ENCODE measurements at regions not wholly inside any gene's neighbourhood (a gene's known extent, or its start where the extent isn't known, plus 50 kb on each side); places are given as distances from the start of the nearest gene placed in this dataset.

- DNase-seq: no peak
These were observed 526.1 kb upstream of the KLF4 start for GRCh38 chr9:108015690-108016089.

DNA sequence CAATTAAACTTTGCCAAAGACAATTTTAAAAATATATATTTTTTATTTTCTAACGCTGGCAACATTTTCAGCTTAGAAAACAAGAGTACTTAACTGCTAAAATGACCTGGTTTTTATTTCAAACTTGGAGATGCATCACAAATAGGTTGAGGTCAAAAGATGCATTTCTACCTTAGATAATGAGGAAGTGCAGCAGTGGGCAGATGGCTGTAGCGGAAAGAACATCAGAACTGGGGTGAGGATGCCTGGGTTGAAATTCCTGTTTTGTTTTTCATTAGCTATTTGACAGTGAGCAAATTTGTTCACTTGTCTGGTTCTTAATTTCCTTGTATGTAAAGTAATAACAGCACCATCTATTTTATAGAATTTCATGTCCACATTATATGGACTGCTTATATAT, 524.8 kb upstream of the KLF4 start:
- DNase-seq: no peak

GRCh38 chr9:108012886-108013665, 523.5 kb upstream of the KLF4 start:
- DNase-seq: no peak

GRCh38 chr9:108012405-108012804, 522.8 kb upstream of the KLF4 start:
- no peak for DNase-seq

GRCh38 chr9:108003526-108003925, 514.0 kb upstream of the KLF4 start:
- DNase-seq: no peak

- DNase-seq: no peak
These were observed 512.9 kb upstream of the KLF4 start for GRCh38 chr9:108002371-108002956.

DNA sequence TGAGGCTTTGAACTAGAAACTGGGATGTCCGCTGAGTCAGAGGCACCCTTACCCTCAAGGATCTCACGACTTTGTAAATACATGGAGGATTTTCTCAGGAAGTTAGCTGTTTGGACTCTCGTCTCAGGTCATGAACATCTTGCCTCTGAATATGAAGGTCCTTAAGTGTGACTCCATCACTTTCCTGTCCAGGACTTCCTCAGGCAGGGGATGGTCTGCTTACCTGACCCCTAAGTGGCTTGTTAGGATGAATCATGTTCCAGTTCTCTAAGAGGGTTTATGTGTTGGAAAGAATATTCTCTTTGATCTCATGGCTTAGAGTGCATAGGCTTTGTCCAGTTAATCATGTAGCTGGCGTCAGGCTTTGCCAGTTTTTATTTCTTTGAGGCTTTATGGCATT, 511.7 kb upstream of the KLF4 start:
- DNase-seq: no peak

DNA sequence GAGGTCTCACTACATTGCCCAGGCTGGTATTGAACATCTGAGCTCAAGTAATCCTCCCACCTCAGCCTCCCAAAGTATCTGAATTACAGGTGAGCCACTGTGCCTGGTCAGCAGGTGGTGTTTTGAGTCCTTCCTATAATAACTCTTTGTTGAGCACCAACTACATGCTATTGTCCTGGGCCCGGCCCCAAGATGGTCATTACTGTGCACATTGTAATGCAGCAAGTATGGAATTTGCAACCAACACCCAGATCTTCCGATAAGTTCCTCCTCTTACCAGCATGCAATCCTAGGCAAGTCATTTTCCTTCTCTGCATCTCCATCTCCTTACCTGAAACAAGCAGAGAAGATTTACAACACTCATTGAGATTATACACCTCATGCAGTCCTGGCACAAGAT, 510.3 kb upstream of the KLF4 start:
- no peak for DNase-seq

- DNase-seq: no peak
These were observed 509.4 kb upstream of the KLF4 start for GRCh38 chr9:107999011-107999410.

DNA sequence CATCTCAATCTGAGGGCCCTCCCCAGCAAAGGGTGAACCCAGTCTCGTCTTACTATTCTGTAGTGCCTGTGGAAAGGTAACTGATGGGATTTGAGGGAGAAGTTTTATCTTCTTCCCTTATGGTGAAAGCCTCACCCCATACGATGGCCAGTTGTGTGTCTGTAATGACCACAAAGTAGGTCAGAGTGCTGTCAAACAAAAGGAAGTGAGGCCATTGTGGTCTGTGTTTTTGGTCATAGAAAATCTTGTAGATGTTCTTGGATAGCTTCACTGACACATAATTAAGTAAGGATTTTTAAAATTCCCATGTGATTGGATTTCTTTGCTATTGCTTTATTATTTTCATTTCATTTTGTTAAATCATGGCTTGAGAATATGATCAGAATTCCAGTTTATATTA, 505.1 kb upstream of the KLF4 start:
- DNase-seq: no peak

DNA sequence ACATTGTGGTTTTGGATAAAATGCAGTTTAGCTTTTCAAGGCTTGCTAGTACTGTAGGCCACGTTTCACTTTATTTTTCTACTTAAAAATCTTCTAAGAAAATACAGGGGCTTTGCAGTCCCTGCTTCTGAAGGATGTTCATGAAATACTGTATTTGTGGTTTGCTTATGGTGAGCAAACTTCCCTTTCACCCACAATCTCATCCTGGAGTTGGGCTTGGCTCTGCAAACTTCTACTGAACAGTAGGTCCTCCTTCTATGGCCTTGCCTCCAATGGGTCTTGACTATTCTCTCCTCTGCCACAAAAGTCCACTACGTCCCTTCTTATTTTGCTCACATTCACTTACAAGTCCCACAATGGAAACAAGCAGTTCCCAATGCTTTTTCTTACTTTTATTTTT, 502.7 kb upstream of the KLF4 start:
- no peak for DNase-seq

GRCh38 chr9:107991581-107991980, 502.0 kb upstream of the KLF4 start:
- DNase-seq: no peak

GRCh38 chr9:107989544-107989943, 500.0 kb upstream of the KLF4 start:
- no peak for DNase-seq

DNA sequence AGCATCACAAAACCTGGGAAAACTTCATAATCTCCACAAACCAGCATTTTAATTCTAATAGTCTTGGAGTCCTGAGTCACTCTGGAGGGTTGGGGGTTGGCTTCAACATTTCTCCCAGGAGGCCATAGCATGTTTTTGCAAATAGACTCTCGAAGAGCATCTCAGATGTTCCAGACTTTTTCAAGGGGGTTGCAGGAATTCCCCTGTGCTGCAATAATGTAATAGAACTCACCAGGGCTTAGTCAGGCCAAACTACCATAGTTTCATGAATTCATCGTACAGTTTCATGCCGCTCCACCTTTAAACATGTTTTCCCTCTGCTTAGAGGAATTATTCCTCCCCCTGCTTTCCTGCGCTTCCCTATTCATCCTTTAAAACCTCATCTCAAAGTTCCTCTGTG, 499.5 kb upstream of the KLF4 start:
- DNase-seq: no peak

GRCh38 chr9:107984956-107985355, 495.4 kb upstream of the KLF4 start:
- no peak for DNase-seq

GRCh38 chr9:107983762-107984161, 494.2 kb upstream of the KLF4 start:
- DNase-seq: no peak

DNA sequence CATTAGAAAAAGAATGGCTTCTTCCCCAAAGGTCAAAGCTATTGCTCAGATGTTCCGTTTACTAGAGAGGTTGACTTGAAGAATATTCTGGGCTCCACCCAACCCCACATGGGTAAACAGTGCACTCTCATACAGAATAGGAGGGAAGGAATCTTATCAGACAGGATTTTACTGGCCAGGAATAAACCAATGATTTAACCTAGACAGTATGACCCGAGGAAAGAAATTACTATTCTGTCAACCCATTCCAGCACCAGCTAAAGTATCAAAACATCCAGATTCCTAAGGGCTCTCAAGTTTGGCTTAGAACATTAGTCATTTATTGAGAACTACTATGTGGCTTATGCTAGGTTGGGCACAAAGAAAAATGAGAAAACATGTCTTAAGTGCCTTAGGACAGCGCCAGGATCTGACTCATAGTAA, 493.6 kb upstream of the KLF4 start:
- no peak for DNase-seq

DNA sequence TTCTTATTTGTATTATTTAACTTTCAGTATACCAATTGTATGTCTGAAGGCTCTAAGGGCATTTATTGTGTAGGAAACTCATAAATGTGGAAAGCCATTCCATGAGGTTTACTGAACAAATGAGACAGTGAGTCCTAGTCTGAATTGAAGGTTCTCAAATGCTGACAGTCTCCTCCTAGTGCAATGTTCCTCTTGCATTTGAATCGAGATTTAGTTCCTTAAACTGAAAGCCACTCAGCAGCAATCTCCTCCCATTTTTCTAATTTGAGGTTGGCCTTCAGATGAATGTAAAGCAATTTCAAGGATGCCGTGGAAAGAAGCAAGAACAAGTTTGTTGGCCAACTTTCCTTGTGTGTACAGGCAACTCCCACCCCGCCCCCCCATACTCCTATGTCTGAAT, 493.2 kb upstream of the KLF4 start:
- no peak for DNase-seq

GRCh38 chr9:107982001-107982400, 492.4 kb upstream of the KLF4 start:
- DNase-seq: no peak

- DNase-seq: no peak
These were observed 491.4 kb upstream of the KLF4 start for GRCh38 chr9:107980984-107981383.

DNA sequence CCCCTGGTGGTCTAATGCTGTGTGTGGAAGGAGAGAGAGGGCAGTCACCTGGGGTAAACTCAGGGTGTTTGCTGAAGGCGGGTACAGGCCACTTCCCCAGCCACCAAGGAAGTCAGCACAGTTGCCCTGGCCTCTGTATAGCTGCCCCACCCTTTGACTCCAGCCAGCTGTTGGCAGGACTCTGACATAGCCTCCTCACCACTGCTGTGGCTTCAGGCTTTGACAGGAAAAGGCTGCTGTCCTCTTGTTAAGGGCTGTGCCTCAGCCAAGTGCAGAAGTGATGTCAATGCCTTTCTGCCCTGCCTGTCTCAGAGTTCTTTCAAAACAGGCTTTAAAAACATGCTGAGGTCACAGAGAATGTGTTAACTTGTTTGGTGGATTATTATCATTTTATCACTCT, 487.2 kb upstream of the KLF4 start:
- DNase-seq: no peak

- no peak for DNase-seq
These were observed 485.9 kb upstream of the KLF4 start for GRCh38 chr9:107975426-107976010.

GRCh38 chr9:107973451-107973850, 483.9 kb upstream of the KLF4 start:
- no peak for DNase-seq

- DNase-seq: no peak
These were observed 482.8 kb upstream of the KLF4 start for GRCh38 chr9:107972346-107972745.
